GM13976 (cell line): ENCODE measurements at regions not wholly inside any gene's neighbourhood (a gene's known extent, or its start where the extent isn't known, plus 50 kb on each side); places are given as distances from the start of the nearest gene placed in this dataset.

ENCODE experiments used
- DNase-seq: peaks from one replicate; pipeline ENCODE4 v3.0.0; 2012; ENCODE audit warnings: low spot score
- CTCF ChIP-seq: IDR thresholded peaks from 2 replicates; pipeline ENCODE4 v1.5.1; 2012; ENCODE audit warnings: borderline replicate concordance, mild to moderate bottlenecking; ENCODE audit not compliant: insufficient read depth; ENCODE audit errors: extremely low read depth, missing control alignments, control extremely low read depth
- in situ Hi-C: fragments of 300-500 bp; cut with MboI; formaldehyde crosslinking; loops from one replicate; pipeline ENCODE4 v1.12.0; 2022; ENCODE audit warnings: low sequenced_read_pairs, mixed read lengths, inconsistent platforms; ENCODE audit not compliant: unreplicated experiment

- TF ChIP-seq CTCF: no peak
- in situ Hi-C loops: no loop called here
- DNase-seq: no peak
Observed at GRCh38 chr6:147741389-147741788, 232.9 kb downstream of the SAMD5 start.

- no peak for DNase-seq
- in situ Hi-C loops: no loop called here
- no peak for TF ChIP-seq CTCF
Observed at GRCh38 chr6:147742440-147742839, 233.9 kb downstream of the SAMD5 start.

GRCh38 chr6:147744012-147744411 is 235.5 kb downstream of the SAMD5 start:
- no peak for DNase-seq
- no peak for TF ChIP-seq CTCF
- in situ Hi-C loops: no loop called here

GRCh38 chr6:147749331-147749730 is 240.8 kb downstream of the SAMD5 start:
- no peak for TF ChIP-seq CTCF
- no peak for DNase-seq
- in situ Hi-C loops: no loop called here

GRCh38 chr6:147750413-147750812 is 241.9 kb downstream of the SAMD5 start:
- in situ Hi-C loops: no loop called here
- no peak for TF ChIP-seq CTCF
- no peak for DNase-seq

- in situ Hi-C loops: no loop called here
- TF ChIP-seq CTCF: no peak
- DNase-seq: no peak
Observed at GRCh38 chr6:147751232-147751631, 242.7 kb downstream of the SAMD5 start.
